ENCODE measurements at regions not wholly inside any gene's neighbourhood (a gene's known extent, or its start where the extent isn't known, plus 50 kb on each side); places are given as distances from the start of the nearest gene placed in this dataset.

- TF ChIP-seq CTCF (IDR thresholded peaks at IDR 0.05) = no peak
- TF ChIP-seq POLR2A (IDR thresholded peaks at IDR 0.05) = no peak
These were observed 1154.3 kb downstream of the FAM181B start for GRCh38 chr11:81579339-81579738.
